GM19328 (cell line): ENCODE measurements at regions not wholly inside any gene's neighbourhood (a gene's known extent, or its start where the extent isn't known, plus 50 kb on each side); places are given as distances from the start of the nearest gene placed in this dataset.

Source experiments
- ATAC-seq: cut with Tn5 transposase; IDR thresholded peaks from one replicate; pipeline ENCODE4 v1.9.1; 2021; ENCODE audit warnings: mild to moderate bottlenecking, moderate library complexity; ENCODE audit not compliant: unreplicated experiment

DNA sequence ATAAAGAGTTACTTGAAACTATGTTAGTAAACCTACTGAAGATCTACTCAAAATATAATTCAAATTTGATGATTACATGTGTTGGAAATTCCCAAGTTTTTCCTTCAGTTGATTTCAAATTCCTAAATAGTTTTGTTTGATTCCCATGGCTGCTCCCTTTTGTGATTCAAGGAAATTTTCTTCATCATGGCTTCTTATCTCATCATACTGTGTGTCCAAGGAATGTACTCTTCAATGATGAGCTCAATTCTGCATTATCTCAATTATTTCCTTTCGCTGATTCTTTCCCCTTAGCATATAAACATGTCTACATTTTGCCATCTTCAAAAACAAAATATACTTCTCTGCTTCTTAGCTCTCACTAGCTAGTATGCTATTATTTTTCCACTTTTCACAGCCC, 460.4 kb upstream of the NAALADL2 start:
- no peak for ATAC-seq

DNA sequence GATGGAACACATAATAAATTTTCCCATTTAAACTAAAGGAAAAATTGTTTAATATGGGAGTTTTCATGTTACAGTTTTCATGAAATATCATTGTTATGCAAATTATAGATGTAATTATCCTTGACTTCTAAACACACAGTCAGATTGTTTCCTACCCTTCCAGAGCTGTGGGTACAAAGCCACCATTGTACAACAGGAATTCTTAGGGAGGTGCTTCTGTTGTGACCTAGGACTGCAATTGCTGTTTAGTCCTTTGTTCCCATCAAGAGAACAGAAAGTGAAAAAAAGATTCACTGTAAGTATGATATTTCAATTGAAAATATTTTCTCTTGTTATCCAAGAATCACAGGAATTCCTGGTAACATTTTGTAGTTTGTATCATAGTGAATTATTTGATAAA, 455.3 kb upstream of the NAALADL2 start:
- no peak for ATAC-seq

DNA sequence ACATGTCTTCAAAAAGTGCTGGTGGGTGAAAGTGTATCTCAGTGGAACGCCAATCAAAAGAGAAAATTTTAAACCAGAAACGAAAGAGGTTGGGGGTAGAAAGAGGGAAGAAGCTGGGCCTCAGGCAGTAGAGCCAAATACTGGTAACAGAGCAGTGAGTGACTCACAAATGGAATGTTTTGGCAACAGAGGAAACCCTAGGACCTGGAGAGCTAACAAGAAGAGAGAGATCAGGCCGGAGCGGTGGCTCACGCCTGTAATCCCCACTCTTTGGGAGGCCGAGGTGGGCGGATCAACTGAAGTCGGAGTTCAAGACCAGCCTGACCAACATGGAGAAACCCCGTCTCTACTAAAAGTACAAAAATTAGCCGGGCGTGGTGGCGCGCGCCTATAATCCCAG, 450.8 kb upstream of the NAALADL2 start:
- ATAC-seq: no peak

DNA sequence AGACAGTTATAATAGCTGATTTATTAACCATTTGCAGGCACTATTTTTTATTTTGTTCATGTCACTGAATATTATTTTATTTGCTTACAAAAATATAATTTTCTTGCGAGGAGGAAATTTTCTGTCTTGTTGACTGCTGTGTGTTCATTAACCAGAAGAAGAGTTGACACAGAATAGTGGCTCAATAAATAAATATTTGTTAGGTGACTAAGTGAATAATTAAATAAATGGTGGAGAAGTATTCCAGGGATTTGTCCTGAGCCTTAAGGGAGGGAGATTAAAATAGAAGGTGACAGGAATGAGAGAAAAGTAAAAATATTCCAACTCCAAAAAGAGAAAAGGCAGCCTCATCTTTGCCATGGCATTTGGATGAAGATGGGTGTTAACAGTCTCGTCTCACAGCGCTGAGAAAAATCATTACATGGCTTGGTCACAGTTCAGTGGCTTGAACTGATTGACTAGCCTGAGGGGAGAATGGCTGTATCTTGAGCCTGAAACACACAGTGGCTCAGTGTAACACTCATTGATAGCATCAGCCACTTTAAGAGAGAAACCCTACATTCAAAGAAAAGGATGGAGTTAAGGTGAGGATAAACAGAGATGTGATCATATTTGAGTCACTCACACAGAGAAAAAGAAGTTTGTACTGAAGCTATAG, 449.9 kb upstream of the NAALADL2 start:
- ATAC-seq: no peak

DNA sequence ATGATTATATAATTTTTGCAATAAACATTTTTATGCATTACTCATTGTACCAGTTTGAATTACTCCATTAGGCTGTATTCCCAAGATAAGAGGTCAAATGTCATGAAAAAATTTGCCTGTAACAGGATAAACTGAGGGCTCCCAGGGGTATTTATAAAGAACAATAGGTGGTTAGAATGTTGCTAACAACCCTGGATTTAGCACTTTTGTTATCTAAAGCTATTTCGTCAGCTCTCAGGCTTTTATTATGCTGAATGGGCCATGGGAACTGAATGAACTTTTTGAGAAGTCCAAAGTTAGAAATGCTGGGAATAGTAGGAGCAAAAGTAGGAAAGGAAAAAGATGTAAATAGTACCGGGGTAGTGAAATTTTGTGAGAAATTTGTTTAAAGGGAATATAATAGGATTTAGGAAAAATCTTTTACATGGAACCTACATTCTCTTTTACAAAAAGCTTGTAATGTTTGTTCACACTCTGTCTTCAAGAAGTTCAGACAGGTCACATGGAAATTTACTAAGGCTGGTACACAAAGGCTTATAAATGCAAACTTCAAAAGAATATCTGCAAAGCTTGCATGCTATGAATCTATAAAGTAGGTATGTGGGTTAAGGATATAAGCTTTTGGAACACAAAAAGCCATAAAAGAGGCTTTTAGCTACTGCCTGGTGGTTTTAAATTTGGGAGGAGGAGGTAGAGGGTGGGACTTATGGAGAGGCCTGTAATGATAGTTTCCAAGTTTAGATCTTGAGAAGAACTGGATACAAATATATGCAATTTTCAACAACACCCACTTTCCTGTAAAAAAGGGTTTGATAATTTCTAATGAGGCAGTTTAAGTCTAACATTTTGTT, 445.8 kb upstream of the NAALADL2 start:
- ATAC-seq: no peak

DNA sequence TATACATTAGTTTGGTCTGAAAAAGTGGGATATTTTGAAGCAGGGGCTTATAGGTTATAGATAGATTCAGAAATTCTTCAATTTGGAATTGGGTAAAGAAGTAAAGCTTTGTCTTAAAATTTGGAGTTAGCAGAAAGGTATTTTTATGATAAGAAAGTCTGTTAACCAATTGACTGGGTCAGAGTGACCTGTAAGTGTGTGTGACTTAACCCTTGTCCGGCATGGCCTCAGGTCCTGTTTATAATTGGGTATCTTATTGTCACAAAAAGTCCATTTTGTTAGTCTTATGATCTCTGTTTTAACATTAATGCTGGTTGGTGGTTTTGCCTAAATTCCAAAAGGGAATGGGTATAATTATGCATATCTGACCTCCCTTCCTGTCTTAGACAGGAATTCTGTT, 444.2 kb upstream of the NAALADL2 start:
- no peak for ATAC-seq

DNA sequence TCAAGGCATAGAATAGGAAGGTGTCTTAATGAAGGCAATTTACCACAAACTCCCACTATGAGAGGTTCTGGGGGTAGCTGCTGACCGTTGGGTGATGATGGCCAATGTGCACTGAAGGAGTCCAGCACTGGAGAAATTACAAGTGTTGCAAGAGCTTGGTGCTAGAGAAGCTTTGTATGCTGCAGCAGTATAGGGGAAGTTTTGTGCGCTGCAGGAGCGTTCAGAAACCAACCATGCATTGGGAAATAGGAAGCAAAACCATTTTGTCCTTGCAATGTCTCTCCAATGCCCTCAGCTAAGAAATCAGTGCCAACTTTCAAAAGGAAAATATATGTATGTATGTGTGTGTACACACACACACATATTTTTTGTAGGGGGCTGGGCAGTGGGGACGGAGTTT, 441.6 kb upstream of the NAALADL2 start:
- no peak for ATAC-seq

DNA sequence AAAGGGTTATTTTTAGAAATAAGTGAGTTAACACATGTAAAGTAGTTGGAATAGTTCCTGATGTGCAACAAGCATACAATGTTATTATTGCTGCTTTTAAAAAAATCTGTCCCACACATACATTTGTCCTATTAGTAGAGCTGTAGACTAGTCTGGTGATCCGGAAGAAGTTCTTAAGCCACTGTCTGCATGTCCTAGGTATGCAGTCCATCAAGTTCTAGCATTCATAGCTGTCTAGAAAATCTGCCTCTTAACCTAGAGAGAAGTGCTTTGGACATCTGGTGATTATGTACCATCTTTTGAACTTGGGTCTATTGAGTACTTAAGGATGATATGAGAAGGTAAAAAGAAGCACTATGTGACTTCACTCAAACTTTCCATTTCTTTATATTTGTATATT, 439.9 kb upstream of the NAALADL2 start:
- no peak for ATAC-seq

DNA sequence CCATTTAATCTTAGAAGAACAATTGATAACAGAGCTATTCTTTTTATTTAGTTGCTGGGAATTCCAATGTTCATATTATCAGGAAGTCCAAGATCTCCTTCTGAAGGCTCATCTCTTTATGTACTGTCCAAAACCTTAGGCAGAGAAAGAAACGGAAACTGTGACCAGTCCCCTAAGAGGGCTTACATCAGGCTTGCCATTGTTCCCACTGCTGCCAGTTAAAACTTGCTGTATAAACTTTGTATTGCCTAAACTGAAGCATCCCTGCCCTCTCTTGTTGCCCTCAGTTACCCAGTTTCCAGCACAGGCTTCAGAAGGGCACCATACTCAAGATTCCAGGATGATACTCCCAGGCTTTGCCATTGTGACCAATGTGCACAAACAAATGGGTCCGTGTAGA, 435.2 kb upstream of the NAALADL2 start:
- ATAC-seq: no peak

DNA sequence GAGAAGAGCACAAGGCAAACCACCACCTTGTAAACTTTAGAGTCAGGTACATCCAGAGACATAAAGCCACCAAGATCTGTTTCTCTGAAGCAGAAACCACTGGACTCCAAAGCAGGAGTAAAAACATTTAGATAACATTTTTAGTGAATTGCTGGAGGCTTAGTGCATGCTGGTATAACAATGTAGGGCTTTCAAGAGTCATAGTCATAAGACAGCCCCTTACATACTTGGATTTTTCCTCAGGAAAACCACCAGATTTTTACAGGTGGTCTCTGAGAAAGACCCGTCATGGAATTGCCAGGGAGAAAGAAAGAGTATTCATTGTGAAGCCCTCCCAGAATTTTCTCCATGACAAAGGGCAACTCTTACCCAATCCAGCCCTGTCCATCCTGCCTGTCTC, 434.5 kb upstream of the NAALADL2 start:
- no peak for ATAC-seq

DNA sequence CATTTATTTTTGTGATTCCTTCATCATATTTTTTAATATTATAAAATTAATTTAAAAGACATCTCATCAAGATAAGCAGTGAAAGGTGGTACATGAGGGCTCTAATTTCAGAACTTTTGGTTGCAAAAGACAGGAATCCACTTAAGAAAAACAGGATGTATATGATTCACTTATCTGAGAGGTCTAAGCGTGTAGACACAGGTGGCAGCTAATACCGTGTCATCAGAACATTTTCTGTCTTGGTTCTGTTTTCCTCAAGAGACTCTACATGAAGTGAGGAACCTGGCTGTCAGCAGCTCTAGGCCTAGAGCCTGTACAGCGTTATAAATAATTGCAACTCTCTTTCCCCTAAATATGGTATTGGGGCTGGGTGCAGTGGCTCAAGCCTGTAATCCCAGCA, 433.7 kb upstream of the NAALADL2 start:
- ATAC-seq: no peak

DNA sequence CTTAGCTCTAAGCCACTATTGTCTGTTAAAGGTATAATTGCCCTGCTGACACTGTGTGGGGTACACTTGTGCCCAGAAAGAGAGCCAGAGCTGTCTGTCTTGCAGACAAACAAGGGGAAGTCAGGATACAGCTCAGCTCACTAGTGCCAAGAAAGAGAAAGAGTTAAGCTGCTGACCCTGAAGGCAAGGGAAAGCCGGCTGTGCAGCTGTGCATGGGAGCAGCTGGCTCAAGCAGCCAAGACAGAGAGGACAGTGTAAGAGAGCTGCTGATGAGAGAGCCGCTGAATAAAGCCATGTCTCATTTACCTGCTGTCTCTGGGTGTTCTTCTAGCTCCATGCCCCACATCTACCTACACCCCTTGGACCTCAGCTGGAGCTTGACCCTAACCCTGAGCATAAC, 428.1 kb upstream of the NAALADL2 start:
- ATAC-seq: no peak

DNA sequence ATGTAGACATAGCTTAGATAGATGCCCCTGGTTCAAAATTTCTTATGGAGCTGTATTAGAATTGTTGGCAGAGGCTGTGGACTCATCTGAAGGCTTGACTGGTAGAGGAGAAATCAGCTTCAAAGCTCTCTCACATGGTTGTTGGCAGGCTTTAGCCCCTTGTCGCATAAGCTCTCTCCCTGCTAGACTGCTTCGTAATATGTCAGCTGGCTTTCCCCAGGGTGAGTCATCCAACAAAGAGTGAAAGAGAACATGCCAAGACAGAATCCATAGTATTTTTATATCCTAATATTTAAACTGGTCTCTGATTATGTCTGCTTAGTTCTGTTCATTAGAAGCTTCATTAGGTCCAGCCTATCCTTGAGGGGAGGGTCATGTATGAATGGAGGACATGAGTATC, 427.4 kb upstream of the NAALADL2 start:
- no peak for ATAC-seq

DNA sequence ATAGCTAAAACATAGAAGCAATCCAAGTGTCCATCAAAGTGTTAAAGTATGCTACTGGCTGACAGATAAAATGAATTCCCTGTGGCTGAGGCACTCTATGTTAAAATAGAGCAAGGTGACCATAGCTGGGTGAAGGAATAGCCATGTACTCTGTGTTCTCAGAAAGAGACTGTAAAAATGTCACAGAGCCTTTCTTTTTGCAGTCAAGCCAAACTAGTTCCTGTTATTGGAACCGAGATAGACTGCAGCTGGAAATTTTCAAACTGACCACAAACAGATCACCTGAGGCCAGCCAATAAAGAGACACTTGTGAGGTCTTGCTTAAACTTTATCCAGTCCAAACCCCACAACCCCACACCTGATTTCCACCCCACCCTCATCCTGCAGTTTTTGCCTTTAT, 422.8 kb upstream of the NAALADL2 start:
- ATAC-seq: no peak

DNA sequence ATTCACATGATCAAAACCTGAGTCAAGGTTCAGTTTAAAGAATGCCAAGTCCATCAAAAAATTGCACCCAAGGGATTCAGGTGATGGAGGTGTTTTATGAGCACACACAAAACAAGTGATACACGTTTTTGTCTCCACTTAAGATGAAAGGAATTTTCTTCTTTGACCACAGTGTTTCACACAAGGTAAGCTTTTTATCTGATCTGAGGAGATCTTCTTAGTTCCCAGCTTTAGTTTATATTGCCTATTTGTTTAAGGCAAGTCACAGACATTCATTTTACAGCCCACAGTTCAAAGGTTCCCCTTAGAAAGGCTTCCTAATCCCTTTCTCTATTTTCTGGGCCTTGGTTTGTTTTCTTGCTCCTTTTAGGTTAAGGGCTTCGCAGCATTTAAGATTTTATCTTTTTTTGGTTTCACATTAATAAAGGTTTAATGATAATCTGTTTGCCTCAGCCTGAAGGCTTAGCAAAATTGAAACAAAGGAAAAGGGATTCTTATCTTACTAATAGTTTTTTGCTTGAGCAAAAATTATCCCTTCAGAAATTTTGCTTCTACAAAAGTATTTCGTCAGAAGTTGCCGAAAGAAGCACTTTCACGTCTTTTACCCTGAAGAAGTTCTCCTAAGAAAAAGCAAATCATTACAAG, 420.5 kb upstream of the NAALADL2 start:
- ATAC-seq: no peak

DNA sequence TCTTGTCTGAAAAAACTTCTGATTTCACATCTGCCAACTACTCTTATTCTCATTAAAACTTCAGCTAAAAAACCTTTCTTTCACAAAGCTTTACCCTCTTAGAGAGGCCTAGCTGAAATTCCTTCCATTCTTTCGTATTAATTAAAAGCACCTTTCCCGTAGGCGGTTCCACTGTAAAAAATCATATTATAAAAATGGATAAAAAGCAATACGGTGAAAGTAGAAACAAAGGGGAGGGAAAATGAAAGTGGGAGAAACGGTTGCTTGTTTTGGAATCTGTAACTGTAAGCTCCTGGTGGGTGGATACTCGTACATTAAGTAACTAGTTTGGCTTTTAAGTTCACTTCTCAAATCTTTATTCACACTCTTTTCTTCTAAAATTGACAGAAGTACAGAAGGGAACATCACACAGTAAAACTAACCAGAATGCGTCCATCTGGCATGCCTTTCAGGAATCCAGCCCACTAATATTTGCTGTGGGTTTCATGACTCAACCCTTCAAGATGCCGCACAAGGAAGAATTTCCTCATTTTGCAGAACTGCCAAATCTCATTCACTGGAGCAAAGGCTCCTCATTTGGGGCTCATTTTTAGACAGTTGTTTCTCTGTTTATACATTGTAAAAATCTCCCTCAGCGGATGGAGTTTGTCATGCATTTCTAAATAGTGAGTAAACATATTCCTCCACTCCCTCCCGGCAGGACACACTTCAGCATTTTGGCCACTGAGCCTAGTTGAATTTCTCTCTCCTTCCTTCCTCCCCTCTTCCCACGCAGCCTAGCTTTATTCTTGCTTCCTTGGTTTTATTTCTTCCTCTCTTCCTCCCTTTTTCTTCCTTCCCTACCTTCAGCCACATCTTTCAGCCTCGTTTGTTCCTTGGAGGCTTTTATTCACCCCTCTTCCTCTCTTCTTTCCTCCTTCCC, 419.5 kb upstream of the NAALADL2 start:
- ATAC-seq: no peak

DNA sequence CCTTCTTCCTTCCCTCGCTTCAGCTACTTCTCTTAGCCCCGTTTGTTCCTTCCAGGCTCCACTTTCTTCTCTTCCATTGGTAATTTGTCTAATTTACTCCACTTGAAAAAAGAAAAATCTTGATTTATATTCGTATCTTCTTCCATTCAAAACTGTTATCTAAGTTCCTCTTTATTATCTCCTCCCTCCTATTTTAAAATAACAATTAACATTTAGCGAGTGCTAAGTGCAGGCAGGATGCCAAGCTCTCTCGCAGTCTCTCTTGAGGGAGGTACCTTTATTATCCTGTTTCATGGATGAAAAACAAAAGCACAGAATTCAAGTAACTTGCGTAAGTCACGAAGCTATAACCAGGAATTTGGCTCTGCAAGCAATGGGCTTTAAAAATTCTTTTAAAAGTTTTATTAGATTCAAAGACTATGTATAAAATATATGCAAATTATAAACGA, 418.9 kb upstream of the NAALADL2 start:
- no peak for ATAC-seq

DNA sequence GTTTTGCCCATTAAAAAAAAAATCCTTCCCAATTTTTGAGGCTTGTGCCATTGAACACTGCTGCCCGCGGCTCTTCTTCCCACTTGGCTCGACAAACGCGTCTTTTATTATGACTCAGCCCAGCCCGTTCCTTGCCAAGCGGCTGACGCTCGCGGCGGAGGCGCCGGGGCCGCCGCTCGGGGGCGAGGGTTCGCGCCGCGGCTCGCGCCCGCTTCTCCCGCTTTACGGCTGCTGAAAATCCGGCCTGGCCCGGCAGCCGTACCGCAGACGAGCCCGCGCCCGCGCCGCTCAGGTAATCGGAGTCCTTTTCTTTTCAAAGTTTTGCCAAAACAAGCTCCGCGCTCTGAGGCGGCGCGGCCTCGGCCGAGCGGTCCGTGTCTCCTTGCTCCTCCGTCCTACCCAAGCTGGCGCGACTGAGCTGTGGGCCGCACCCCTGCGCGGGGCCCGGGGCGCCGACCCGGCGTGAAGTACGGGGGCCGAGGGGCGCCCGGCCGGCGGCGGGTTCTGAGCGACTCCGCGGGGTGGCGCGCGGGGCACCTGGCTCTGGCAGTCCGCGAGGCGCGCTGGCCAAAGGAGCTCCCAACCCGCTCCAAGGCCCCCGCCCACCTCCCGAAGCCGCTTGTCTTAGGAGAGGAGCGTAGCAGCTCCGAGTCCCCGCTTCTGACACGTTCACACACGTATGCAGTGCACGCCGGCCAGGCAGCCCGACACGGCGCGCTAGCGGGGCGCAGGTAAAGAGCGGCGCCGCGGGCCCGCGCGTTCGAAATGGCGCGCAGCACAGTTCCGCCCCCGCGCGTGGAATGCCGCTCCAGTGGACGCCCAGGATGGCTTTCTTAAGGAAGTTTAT, 418.2 kb upstream of the NAALADL2 start:
- ATAC-seq: peak; percentile 71

DNA sequence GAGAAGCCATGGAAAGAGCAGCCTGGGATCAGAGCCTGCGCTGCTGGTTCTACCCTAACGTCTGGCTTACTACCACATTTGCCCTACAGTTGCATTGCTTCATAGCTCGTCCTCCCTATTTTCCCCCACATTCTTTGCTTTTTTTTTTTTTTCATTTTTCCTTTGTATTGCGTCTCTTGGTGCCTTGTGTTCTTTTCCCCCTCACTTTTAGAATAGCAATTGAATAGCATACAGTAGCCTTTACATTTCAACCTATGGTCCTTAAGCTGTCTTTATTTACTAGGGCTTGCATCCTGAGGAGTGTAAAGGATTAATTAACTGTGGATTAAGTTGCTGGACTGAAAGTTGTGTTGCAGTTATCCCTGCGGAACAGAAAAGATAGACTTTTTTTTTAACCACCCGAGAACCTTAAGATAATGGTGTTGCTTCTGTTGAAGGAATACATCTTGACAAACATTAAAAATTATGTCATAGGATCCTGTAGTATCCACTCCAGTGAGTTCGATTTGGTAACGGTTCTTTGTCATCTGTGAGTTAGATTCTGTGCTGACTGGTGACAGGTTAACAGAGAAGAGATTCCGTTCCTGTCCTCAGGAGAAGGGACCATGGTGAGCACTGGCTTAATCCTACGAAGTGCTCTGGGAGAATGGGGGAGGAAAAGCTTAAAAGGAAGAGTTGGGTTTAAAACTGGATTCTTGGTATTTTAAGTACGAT, 417.4 kb upstream of the NAALADL2 start:
- no peak for ATAC-seq
